SHP77 treated with DMSO at 0.1 percent for 48 hours (cell line): ENCODE measurements at regions not wholly inside any gene's neighbourhood (a gene's known extent, or its start where the extent isn't known, plus 50 kb on each side); places are given as distances from the start of the nearest gene placed in this dataset.
A peak's percentile ranks its signal among the peaks of the same experiment; 100 is the strongest.

Source experiments
- DNase-seq: peaks from one replicate; lab custom pipeline; 2025; lab: John Stamatoyannopoulos, UW

DNA sequence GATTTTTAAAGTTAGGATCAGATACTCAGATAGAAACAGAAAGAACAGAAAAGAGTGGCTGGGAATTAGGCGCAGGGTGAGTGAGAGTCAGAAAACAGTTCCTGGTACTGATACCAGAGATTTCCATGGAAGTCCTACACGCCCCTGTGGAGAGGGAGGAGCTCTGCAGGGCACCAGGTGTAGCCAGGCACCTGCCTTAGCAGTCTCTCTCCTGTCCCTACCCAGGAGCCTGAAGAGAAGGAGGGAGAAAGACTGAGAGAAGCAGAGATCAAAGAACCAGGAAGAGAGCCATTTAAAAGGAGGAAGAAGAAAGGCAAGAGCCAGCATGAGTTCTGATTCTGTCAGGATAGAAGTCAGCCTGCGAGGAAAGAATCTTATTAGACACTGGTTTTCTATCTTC lies 65.0 kb downstream of the CBLN1 start:
- DNase-seq = no peak

DNA sequence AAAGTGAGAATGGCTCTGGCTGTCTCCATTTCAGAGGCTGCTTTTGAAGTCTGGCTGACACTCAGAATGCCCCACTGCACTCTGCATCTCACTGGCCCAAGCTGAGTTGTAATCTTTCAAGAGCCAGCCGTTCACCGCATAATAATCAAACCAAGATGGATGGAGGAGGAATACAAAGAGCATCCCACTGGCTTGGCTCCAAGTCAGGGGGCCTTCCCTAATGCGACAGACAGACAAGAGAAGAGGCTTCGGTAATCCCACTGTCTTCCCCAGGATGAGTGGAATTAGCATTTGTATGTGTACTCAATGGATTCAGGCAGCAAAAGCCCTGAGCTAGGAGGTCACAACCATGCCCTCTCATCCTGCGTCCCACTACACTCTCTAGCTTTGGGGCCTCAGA lies 68.0 kb downstream of the CBLN1 start:
- no peak for DNase-seq

DNA sequence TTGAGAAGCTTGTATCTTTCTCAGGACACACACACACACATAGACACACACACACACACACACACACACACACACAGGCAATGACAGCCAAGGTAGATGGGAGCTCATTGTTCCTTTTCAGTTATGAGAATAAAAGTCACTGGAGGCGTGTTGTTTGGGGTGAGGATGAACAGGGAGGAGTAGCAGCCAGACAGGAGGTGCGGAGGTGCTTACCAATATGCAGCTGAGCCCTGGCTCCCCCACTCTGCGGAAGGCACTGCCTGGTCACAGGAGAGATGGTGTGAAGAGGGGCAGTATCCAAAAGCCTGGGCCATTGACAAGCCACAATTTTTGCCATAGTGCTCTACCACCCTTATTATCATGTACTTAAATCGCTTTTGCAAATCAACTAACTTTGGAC lies 77.4 kb downstream of the CBLN1 start:
- DNase-seq = no peak

DNA sequence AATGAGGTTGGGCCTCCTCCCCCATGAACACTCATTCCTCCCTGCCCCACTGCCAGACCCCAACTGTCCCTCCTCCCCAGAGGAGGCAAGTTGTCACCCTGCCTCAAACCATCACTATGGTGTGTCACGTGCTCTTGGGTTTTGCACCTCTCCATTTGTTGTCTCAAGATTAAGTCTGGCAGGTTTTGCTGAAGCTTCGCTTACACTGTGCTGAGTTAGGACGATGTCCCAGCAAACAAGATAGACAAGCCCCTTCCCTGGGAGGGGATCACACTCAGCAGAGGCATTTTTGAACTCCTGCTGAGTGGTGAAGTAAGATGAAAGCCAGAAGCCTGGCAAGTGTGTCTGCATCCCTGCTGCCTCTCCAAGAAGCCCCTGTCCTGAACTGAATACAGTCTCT lies 78.3 kb downstream of the CBLN1 start:
- DNase-seq = no peak

DNA sequence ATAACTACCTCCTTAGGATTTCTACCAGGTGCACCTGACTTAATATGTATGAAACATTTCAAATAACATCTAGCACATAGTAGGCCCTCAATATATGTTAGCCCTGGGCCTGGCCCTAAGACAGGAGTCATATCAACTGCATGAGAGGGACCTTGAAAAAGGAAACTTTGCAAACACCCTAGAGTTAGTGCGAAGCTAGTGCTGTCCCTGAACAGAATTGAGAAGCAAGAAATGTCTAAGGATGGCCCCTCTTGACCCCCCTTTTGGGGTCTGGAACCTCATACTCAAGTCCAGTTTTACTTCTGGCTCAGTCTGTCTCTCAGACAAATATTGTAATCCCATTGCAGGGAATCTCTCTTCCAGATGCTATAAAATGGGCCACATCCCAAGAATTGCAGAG lies 80.5 kb downstream of the CBLN1 start:
- DNase-seq = no peak

DNA sequence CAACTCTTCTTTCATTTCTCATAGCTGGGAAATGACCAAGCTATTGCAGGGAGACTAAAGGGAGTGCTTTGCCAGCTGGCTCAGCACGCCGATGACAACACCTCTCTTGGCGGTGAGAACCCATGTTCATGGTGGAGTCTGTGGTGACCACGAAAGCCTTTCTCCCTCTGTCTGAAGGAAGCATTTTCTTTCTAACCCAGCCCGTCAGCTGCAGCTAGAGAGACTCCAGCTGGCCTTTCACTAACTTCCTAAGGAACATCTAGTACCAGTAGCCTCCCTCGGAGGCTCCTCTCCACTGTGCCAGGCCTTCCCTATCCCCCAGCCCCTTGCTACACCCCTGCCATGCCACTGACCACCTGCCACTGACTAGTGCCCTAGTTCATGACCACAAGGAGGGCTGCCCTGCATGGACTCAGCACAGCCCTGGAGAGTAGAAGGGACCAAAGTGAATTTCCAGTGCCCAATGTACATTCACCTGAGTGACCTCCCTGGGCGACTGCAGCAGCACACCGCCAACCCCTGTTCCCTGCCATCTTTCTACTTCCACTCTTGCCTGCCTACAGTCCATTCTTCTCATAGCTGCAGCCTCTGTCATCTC lies 81.3 kb downstream of the CBLN1 start:
- no peak for DNase-seq

DNA sequence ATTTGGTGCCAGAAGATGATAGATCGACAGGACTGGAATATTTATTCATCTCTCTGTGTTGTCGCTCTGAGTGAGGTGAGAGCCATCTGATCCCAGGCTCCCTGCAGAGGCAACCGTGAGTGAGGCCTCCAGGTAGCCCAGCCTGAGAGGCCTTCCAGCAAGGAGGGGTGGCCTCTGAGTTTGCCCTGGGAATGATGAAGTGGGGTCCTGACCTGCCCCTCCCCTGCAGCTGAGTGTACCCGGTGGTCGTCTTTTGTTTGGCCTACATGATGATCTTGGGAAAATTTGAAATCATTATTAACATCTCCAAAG lies 86.4 kb downstream of the CBLN1 start:
- no peak for DNase-seq

DNA sequence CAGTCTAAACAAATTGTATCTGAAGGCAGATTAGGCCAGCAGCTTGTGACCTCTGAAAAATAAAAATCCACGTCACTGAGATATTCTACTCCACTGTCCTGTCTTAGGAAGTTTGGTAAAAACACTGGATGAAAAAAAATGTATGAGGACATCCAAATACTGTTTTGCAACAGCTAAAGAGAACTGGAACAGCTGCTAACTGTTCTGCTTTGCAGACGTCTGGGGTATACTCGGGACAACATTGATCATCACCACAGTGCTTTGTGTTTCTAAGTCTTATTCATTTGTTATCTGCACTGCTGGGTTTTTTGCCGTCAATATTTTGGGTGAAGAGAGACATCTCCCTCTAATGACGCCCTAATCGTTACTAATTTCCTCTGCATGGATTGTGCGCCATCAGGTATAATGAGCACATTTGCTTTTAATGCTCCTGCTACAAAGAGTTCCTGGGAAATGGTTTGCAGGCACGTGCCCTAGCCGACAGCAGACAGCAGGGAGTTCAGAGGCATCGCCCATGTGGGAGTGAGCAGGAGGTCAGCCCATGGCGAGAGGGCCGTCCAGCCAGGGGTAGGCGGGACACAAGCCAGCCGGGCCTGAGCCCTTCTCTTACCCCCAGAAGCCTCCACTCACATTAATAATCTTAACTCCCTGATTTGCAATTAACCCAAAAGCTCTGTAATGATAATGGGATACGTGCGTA lies 87.0 kb downstream of the CBLN1 start:
- DNase-seq = no peak

DNA sequence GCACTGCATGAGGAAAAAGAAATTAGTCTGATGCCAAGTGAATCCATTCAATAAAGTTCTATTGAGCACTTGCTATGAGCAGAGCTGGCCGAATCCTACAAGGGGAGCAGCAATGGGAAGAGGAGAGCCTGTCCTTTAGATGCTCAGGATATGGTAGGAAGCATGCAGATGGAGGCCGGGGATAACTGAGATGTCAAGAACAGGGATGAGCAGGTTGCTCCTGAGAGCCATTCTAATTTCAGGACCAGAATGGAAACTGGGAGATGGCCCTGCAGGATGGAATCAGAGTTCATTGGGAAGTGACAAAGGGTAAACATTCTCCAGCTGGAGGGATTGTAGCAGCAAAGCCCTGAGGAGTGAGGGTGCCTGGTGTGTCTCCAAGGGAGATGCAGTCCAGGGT lies 88.0 kb downstream of the CBLN1 start:
- no peak for DNase-seq

DNA sequence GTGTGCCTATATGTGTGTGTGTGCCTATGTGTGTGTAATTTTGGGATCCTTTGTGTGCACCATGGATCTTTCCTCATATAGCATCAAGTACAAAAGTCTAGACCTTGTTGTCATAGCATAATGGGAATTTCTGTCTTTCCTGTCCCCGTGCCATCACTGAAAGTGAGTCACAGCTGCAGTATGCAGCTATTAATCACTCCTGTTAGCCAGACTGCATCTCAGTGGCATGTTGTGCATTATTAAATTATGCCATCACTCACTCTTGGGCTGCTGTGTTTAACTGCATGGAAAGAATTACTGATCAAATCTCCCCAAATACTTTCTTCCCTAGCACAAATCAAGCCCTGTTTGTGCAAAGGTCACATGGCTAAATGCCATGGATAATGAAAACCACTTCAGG lies 92.4 kb downstream of the CBLN1 start:
- DNase-seq = no peak

DNA sequence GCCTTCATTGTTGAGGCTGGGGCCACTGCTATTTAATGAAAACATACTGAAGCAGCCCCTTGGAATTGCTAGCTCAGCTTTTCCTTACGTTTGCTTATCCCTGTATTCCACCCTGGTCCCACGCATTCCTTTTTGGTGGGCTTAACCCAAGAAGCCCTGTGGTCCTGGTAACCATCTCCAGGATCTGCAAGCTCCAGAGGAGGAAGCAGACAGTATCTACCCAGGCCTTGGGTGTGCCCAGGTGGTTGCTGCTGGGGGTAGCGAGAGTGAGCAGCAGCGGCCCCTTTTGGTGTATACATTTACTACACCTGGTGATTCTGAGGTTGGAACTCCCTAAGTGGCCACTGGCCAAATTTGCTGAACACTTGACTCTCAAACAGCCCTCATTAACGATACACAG lies 97.7 kb downstream of the CBLN1 start:
- DNase-seq = no peak

DNA sequence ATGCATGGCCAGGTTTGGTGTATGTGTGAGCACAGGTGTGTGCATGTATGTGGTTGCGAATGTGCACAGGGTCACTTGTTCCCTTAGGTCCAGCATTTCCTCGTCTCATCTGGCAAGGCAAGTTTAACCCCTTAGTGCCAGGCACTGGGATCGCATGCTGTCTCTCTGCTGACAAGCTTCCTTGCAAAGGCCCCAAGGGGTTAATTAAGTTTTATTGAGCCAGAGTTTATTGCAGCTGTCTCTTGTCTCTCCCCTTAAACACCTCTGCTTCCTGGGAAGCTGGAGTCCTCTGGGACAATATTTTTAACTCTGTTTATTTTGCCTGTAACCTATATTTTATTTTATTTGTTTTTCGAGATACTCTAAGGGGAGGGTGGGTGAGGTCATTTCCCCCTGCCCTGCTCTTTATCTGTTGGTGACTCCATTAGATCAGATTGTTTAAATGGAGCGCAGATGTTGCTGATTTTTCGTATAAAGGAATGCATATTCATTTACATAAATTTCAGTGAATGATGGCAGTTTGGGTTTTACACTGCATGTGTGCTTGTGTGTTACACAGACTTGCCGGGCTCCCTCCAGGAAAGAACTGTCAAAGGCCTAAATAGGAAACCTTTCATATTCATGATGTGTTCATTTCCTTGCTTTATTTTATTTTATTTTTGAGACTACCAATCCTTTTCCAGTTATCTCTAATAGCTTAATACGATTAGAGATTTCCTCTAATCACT lies 99.7 kb downstream of the CBLN1 start:
- DNase-seq = peak; percentile 10

DNA sequence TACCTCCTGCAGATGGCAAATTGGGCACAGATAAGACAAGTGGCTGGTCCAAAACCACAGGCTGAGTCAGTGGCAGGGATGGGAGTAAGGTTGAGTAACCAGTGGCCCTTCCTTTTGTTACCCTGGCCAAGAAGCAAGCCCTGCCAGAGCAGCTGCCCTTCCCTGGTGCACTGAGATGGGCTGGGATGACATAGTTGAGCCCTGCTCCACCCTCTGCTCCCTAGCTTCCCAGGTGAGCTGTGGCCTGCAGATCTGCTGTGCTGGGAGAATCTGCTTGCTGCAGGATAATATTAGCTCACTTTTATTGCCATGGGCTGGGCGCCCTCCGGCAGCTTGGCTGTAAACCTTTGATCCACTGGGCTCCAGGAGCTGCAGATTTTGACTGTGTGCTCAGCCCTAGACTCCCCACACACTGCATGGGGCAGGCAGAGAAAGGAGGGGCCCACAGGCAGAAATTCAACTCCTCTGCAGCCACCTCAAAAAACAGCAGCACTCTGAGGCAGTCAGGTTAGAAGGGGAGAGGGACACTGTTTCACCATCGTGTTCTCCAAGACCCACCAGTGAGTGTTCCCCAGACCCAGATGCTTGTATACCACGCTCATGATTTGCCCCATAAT lies 101.8 kb downstream of the CBLN1 start:
- DNase-seq = no peak

DNA sequence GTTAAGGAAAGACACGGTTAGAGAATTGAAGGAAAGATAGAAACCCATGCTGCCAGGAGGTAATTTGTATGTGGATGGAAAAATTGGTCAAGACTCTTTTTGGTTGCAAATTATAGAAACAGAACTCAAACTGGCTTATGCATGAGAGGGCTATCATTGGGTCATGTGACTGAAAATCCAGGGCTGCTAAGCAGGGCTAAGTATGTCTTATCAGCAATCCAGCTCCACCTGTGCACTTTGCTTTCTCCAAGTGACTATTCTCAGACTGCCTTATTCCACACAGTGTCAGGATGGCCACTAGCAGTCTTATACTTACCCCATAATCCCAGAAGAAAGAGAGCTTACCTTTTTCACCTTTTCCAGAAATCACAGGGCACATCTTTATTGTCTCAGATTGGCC lies 113.5 kb downstream of the CBLN1 start:
- no peak for DNase-seq

DNA sequence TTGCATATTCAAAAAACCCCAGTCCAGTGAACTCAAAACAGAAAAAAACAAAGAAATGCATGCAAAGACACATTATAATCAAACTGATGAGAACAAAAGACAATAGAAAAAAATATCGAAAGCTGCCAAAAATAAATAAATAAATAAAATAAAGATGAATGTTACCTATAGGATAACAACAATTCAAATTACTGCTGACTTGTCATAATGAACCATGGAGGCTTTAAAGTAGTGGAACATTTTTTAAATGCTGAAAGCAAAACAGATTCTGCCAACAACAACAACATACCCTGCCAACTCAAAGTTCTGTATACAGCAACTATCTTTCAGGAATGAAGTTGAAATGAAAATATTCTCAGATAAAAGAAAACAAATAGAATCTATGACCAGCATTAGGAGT lies 116.6 kb downstream of the CBLN1 start:
- DNase-seq = no peak

DNA sequence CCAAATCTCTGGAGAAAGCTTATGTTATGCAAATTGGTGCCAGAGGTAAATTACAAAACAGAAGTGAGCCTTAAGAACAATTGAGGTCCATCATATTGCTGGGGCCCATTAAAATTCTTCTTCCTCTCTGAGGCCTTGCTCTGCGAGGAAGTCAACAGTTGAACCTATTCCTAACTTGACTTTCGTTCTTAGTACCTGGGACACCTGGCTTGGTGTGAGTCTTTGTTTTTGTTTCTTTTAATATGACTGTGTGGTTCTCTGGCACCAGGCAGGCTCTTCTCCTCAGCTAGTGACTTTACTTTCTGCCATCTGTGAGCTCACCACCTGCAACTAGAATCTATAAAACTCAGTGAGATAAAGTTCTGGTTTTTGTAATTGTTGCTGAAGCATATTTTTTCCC lies 120.4 kb downstream of the CBLN1 start:
- DNase-seq = no peak

DNA sequence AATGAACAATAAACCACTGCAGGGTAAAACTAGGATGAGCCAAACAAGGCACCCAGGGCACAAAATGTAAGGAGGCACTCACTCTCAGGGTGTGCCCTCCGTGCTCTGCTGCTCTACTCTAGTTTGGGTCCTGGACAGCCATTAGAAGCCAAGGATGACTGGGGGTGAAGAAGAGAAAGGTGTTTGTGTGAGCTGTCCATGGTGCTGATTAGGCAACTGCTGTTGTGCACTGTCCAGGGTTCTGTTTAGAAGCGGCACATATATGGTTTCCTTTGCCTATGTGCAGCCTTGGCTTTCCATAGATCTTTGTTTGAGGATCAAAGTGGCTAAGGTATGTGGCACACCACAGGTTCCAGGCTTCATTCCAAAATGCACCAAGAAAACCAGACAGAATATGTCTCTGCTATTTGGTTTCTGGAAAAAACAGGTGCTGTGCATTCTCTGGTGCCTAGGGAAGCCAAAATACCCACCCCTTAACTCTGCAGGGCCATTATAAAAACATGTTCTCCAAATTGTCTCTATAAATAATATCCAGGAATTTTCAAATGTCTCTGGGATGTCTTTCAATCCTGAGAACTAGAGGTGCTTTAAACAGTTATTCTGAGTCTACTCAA lies 123.5 kb downstream of the CBLN1 start:
- DNase-seq = no peak

DNA sequence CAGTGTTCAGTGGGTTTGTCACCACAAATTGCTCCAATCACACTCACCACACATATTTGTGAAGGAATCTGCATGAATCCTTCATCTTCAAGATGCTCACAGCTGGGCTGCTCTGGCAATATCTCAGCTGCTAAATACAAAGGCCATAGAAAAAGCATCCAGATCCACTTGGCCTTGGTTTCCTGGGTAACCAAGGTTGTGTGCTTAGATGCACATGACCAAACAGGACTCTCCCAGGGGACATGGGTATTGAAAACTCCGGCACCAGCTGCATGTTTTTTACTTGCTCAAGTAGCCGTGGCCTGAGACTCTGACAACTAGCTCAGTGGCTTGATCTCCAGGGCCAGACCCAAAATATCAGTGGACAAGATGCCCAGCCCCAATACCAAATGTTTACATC lies 131.3 kb downstream of the CBLN1 start:
- DNase-seq = no peak

DNA sequence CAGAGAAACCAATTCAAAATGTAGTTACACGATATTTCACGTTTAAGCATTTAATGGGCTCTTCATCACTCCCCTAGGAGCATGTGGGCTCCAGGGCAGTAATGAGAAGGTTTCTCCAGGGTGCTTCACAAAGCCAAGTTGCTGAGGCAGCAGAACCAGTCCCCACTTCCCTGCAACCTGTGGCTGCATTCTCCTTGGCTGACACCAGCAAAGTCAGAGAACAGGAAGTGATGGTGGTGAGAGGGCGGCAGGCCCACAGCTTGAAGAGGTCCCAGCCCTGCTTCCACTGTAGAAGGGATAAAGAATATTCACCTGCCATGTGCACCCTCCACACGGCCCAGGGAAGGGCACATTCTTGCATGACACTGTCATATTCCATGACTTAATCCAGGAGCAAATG lies 133.2 kb downstream of the CBLN1 start:
- DNase-seq = no peak

DNA sequence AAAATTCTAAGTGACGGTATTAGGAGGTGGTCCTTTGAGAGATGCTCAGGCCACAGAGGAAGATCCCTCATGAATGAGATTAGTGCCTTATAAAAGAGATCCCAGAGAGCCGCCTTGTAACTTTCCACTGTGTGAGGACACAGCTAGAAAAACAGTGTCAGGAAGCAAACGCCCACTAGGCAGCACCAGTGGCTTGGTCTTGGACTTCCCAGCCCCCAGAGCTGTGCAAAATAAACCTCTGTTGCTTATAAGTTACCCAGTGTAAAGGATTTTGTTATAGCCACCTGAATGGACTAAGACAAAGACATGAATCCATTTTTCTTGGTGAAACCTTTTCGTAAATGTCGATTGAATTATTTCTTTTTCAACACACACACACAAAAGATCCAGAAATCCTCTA lies 141.0 kb downstream of the CBLN1 start:
- DNase-seq = no peak

DNA sequence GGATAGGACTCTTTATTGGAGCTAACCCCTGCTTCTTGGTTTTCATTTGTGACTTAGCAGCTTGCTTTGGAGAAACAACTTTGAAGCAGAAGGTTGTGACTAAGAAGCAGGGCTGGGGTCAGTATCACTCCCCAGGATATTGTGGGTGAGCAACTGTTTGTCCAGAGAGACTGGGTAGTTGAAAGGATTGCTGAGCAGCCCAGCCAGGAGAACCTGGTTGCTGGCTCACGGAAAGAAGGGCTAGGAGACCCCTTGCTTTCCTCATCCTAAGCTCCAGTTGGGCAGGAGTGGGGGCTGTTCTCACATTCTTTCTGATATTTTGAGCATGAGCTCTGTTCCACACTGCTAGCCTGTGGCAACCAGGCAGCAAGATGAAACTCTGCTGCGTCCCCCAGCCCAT lies 151.2 kb downstream of the CBLN1 start:
- DNase-seq = no peak

DNA sequence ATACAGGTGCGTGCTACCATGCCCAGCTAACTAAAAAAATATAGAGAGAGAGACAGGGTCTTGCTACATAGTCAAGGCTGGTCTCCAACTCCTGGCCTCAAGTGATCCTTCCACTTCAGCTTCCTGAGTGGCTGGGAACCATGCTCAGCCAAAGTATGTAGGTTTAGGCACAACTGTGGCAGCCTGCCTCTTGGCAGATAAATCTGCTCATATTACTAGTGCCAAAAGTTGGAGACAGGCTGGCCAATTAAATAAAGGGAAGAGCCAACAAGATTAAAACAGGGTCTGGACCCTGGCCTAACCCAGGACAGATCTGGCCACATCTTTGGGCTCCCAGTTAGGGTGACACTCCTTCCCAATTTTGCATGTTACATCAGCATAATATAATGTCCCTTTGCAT lies 151.7 kb downstream of the CBLN1 start:
- DNase-seq = no peak

DNA sequence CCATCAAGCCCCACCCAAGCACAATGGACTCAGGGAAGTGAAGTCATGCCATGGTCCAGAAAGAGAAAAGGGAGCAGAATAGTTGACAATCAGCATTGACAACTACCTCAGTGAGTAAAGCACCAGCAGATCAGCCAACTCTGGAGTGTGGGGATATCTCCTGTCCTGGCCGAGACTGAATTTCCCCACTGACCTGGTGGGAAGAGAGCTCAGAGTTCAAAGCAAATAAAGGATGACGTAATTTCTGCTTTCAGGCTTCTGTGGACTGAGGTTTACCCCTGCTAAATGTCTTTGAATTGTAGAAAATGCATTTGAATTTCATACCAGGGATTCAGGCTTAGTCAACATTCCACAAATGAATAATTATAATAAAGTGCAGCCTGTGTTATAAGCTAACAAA lies 152.9 kb downstream of the CBLN1 start:
- DNase-seq = no peak
